ENCODE measurements at regions not wholly inside any gene's neighbourhood (a gene's known extent, or its start where the extent isn't known, plus 50 kb on each side); places are given as distances from the start of the nearest gene placed in this dataset.

GRCh38 chr9:7613931-7614330 is 185.6 kb downstream of the DMAC1 start:
- Histone ChIP-seq H3K4me1 (no peaks in the 10 kb centered on the region), H3K27ac (no peak overlapping the region), H3K4me3 (no peak overlapping the region), H3K9me3 (no peaks in the 10 kb centered on the region), H3K36me3 (no peaks in the 10 kb centered on the region), H3K27me3 (no peaks in the 10 kb centered on the region)
- in situ Hi-C loops (cut with MboI; ENCODE audit: low pct_ligation_motif_present in 1 of 4, low pct_unique_long_range_greater_than_20kb in 1 of 4, low sequenced_read_pairs in 3 of 4) (no loop called here), intact Hi-C loops (cut with DNase I; ENCODE audit: low total_unique reads) (no loop called here)
- 72 to 86% methylated on average over 4 to 5 of the region's 5 CpGs for WGBS, 2 donors (ENCODE audit: low coverage in 1 of 2)
- TF ChIP-seq POLR2A (IDR thresholded peaks at IDR 0.05): no peak
- no peak for TF ChIP-seq POLR2AphosphoS5 (IDR thresholded peaks at IDR 0.05)
- TF ChIP-seq EP300 (IDR thresholded peaks at IDR 0.05; ENCODE audit: low read depth): no peak
- TF ChIP-seq CTCF (IDR thresholded peaks at IDR 0.05): no peak
- no peak for DNase-seq

GRCh38 chr9:7608261-7608660 is 191.3 kb downstream of the DMAC1 start:
- Histone ChIP-seq H3K36me3 (no peaks in the 10 kb centered on the region), H3K27me3 (no peaks in the 10 kb centered on the region), H3K9me3 (no peaks in the 10 kb centered on the region), H3K27ac (no peak overlapping the region), H3K4me1 (no peaks in the 10 kb centered on the region), H3K4me3 (no peak overlapping the region)
- WGBS, 2 donors (ENCODE audit: low coverage in 1 of 2): 86 to 89% methylated on average over 1 of the region's 1 CpG
- in situ Hi-C loops (cut with MboI; ENCODE audit: low pct_ligation_motif_present in 1 of 4, low pct_unique_long_range_greater_than_20kb in 1 of 4, low sequenced_read_pairs in 3 of 4): no loop called here
- TF ChIP-seq CTCF (IDR thresholded peaks at IDR 0.05) (no peak), POLR2A (IDR thresholded peaks at IDR 0.05) (no peak), EP300 (IDR thresholded peaks at IDR 0.05; ENCODE audit: low read depth) (no peak), POLR2AphosphoS5 (IDR thresholded peaks at IDR 0.05) (no peak)
- no peak for DNase-seq
- intact Hi-C loops (cut with DNase I; ENCODE audit: low total_unique reads): no loop called here

- Histone ChIP-seq H3K4me1 (no peaks in the 10 kb centered on the region), H3K36me3 (no peaks in the 10 kb centered on the region), H3K27ac (no peak overlapping the region), H3K27me3 (no peaks in the 10 kb centered on the region), H3K4me3 (no peak overlapping the region), H3K9me3 (no peaks in the 10 kb centered on the region)
- DNase-seq: no peak
- intact Hi-C loops (cut with DNase I; ENCODE audit: low total_unique reads) (no loop called here), in situ Hi-C loops (cut with MboI; ENCODE audit: low pct_ligation_motif_present in 1 of 4, low pct_unique_long_range_greater_than_20kb in 1 of 4, low sequenced_read_pairs in 3 of 4) (no loop called here)
- 33 to 38% methylated on average over 2 of the region's 2 CpGs for WGBS, 2 donors (ENCODE audit: low coverage in 1 of 2)
- TF ChIP-seq CTCF (IDR thresholded peaks at IDR 0.05) (no peak), POLR2A (IDR thresholded peaks at IDR 0.05) (no peak), POLR2AphosphoS5 (IDR thresholded peaks at IDR 0.05) (no peak), EP300 (IDR thresholded peaks at IDR 0.05; ENCODE audit: low read depth) (no peak)
Measured at GRCh38 chr9:7607421-7607820, 192.2 kb downstream of the DMAC1 start.

- in situ Hi-C loops (cut with MboI; ENCODE audit: low pct_ligation_motif_present in 1 of 4, low pct_unique_long_range_greater_than_20kb in 1 of 4, low sequenced_read_pairs in 3 of 4) (no loop called here), intact Hi-C loops (cut with DNase I; ENCODE audit: low total_unique reads) (no loop called here)
- TF ChIP-seq CTCF (IDR thresholded peaks at IDR 0.05) (no peak), EP300 (IDR thresholded peaks at IDR 0.05; ENCODE audit: low read depth) (no peak), POLR2A (IDR thresholded peaks at IDR 0.05) (no peak), POLR2AphosphoS5 (IDR thresholded peaks at IDR 0.05) (no peak)
- Histone ChIP-seq H3K4me1 (no peaks in the 10 kb centered on the region), H3K4me3 (no peak overlapping the region), H3K36me3 (no peaks in the 10 kb centered on the region), H3K27ac (no peak overlapping the region), H3K9me3 (no peaks in the 10 kb centered on the region), H3K27me3 (no peaks in the 10 kb centered on the region)
- no peak for DNase-seq
- WGBS, 2 donors (ENCODE audit: low coverage in 1 of 2): 75% methylated on average over 1 of the region's 1 CpG
Measured at GRCh38 chr9:7606591-7606990, 193.0 kb downstream of the DMAC1 start.
